HG02840 (cell line): ENCODE measurements at regions not wholly inside any gene's neighbourhood (a gene's known extent, or its start where the extent isn't known, plus 50 kb on each side); places are given as distances from the start of the nearest gene placed in this dataset.
"Not testable (repeated sequence)": the region's sequence is repeated elsewhere in the genome, so short reads cannot be mapped to it uniquely, and the experiment has no call there.

ENCODE experiments used
- ATAC-seq: cut with Tn5 transposase; IDR thresholded peaks from one replicate; pipeline ENCODE4 v1.9.1; 2021; ENCODE audit warnings: mild to moderate bottlenecking, moderate library complexity, moderate number of reproducible peaks; ENCODE audit not compliant: unreplicated experiment, low FRiP score

DNA sequence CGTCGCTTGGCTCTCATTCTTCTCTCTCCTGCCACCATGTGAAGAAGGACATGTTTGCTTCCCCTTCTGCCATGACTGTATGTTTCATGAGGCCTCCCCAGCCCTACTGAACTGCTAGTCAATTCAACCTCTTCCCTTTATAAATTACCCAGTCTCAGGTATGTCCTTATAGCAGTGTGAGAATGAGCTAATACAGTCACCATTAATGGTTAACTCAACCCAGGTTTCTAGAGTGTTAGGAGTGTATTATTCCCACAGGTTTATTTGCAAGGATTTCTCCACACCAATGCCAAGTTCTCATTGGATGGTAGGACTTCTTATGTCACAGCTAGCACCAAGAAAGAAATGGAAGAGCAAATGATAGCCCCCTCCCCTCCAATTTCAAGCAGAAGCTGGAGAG, 71.9 kb downstream of the DYNAP start:
- no peak for ATAC-seq

DNA sequence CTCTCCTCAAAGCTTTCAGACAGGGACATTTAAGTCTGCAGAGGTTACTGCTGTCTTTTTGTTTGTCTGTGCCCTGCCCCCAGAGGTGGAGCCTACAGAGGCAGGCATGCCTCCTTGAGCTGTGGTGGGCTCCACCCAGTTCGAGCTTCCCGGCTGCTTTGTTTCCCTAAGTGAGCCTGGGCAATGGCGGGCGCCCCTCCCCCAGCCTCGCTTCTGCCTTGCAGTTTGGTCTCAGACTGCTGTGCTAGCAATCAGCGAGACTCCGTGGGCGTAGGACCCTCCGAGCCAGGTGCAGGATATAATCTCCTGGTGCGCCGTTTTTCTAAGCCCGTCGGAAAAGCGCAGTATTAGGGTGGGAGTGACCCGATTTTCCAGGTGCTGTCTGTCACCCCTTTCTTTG, 78.7 kb downstream of the DYNAP start:
- ATAC-seq: not testable (repeated sequence)

DNA sequence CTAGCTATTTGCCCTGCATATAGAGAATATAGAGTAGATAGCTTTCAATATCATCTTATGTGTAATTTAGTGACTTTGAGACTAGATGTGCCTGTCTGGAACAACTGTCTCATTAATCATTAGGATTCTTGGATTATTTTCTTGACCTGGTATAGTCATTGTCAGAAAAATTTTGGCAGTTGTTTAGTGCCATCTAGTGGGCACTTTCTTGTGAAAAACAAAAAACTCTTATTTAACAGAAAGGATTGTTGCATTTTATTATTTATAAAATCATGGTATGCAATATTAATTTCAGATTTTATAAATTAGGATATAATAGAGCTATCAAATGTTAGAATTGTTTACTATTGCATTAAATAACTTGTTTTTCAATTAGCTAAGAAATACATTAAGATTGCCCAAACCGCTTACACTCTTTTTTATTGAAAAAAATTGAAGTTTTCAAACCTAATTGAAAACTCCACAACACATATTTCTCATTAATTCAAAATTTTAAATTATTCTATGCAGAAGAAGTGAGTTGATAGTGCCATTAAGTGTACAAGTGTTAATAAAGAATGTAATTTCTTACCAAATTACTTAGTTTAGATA, 80.3 kb downstream of the DYNAP start:
- ATAC-seq: no peak

DNA sequence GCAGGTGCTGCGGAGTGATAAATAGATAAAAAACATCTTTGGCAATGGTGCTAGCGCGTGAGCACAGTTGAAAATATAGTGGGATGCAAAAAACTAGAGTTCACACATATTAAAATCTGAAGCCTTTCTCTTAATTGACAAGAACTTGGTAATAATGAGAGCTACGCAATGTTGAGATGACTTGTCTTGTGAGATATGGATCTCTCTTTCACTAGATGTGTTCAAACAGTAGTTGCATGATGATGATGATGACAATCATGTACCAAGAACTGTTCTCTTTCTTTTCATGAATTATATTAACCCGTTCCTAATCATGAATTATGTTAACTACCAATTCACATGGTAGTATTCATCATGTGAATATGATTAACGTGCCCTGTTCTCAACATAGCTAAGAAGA, 81.1 kb downstream of the DYNAP start:
- ATAC-seq: no peak

DNA sequence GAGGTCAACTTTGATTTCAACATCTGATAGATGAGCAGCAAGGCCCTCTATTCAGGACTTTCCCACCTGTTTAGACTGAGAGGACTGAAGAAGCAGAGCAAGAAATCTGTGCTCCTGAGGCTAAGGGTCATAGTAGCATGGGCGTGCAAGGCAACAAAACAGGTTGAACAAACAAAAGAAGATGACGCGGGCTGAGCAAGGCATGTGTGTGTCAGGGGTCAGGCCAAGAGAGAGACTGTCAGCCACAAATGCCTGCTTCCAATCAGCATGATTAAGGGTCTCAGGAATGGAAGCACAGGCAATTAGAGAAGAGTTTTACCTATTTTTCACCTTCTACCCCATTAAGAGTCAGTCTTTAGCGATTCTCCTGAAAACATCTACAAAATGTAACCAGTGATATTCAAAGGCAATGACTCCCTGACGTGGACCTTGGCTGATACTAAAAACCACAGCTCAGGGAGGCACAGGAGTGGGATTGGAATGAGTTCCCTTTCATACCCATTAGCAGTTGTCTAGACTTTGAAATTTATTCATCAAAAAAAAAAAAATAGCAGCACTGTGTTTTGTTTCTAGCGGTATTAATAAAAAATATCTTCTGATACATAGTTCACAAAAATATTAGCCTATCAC, 81.9 kb downstream of the DYNAP start:
- ATAC-seq: no peak

DNA sequence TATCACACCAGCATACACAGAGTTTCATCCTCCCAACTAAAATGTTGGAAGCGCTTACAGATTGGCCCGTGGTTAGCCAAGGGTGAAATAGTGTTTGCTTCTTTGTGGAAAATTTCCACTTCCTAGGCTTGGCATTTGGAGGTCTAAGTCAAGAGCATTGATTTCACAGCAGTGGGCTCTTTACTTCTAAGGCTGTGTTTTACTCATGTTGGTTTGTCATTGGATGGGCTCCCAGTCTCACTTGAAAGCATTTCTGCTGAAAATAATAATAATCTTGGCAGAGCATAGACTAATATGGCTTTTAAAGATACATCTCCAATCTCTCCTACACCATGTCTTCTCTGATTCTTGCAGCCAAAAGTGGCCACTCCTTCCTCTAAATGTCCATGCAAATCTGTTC, 82.9 kb downstream of the DYNAP start:
- no peak for ATAC-seq

DNA sequence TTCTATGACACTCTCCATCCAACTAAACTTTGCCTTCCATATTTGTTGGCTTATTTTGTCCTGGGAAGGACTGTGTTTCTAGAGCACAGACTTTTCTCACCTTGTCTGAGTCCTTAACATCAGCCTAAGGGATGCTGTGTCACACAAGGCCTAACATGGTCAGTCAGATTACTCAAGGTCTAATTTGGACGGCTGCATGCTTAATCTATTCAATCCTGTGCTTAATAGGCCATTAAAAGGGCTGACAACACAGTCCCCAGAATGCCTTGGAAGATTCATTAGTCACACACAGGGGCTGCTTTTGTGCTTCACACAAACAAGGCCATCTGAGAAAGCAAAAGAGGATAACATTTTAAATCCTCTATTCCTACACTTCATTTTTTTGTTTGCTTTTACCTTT, 84.0 kb downstream of the DYNAP start:
- ATAC-seq: no peak

DNA sequence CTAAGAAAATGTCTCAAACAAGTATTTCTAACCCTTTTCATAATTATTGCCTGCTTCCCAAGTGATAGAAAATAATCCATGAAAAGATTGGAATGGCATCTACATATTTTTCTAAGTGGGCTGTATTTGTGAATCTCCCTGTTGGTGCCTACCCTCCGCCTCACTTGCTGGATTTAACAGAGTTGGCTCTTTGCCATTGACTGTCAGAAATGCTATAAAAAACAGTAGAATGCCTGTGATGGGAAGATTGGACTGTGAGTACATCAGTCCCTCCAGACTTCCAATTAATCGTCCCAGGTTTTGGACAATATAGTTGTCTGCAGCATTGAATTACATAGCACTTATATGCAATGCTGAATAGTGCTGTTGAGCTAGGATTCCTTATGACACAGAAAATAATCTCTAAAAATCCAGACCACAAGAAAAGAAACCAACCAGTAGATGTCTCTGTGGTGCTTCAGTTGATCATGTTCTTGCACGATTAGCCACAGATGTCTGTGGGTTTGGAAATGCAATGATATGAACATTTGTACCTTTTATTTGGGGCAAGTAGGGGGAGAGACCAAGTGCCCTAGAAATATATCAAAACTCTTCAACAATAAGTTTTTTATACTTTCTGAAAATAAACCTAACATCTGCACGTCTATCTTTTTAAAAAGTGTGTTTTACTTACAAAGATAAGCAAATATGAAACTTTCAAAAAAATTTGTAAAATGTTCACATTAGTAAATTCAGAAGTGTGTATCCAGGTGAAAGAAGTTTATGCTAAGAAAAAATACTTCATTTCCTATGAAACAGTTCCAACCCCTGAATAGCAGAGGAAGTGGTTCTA, 88.5 kb downstream of the DYNAP start:
- no peak for ATAC-seq

DNA sequence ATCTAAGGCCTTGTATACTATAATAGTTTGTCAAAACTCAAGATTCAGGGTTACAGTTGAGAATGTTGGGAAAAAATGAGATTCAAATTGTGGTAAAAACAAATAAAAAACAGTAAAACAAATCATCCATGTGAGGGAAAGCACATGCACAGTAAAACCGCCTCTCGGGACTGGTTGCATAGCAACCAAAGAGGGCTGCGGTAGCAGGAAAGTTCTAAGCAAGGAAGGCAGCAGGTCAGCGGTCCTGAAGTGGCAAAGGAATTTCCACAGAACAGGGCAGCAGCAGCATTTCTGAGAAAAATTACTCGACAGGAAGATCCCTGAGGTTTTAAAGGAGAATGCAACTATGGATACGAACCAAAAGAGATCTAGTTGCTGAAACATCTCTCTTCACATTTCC, 93.7 kb downstream of the DYNAP start:
- ATAC-seq: no peak

DNA sequence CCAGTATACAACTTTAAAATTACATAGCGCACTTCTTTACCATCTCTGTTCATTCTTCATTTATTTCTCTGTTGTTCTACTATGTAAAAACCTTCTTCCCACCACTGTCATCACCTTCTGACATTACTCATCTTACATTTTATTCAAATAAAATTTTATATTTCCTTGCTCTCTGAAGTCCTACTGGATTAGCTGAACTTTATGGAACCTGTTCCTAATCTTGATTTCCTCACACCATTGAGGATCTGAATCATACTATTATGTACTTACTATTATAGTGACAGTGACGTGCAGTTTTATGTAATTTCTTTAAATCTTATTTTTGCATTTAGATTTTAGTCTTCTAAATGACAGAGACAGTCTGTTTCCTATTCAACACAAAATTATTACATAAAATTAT, 98.3 kb downstream of the DYNAP start:
- no peak for ATAC-seq

DNA sequence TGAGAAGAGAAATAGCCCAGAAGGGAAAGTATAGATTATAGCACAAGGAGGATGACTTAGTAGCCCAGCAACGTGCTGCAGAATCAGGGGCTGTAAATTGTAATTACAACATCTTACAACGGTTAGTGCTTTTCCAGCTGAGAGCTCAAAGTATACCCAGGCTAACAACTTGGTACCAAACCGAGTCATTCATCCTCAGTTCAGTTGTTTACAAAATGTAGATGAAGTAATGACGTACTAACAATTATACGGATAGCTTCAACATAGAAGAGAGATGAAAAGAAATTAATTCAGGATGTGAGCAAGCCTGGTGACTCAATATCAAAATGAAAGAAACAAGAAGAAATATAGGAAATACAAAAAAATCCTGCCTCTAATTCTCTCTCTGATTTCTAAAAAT, 99.2 kb downstream of the DYNAP start:
- no peak for ATAC-seq

DNA sequence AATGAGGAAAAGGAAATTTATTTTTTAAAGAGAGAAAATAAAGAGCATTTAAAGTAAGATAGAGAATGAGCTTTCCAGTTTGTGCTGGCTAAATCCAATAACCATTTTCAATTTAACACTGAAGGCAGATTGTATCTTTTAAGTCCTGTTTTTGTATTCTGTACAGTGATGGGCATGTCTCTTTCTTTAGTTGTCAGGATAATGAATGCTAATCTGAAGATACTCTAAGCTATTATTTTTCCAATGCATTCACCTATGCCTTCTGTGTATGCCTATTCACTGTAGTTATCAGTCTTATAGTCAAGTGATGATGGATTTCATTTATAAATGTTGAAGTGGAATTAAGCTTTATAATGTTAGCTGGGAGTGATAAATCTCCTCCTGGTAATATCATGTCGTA, 101.4 kb downstream of the DYNAP start:
- ATAC-seq: no peak

DNA sequence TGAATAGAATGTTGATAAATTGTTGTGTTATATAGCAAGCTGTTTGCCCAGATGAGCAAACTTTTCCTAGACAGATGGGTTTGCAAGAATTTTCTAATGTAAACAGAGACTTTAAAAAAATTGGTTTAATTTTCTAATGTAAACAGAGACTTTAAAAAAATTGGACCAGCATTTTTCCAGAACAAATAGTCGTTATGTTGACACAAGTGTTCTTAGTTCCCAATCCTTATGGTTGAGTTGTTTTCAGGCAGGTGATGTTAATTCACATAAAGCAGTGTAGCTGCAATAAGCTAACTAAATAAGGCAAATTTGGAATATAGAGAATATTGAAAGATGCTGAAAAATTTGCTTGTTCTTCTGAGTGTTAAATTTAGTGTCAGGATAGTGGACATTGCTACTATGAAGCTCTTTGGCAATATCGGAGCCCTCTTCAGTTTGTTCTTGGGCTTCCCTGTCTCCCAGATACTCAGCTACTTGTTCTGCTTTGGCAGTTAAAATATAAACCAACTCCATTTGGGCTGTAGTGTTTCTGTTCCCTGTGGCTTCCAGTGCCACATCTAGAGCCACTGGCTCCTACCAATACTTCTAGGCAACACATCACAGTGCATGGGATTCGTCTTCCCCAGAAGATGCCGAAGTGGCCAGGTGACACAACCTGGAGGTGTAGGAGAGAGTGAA, 105.7 kb downstream of the DYNAP start:
- ATAC-seq: no peak

DNA sequence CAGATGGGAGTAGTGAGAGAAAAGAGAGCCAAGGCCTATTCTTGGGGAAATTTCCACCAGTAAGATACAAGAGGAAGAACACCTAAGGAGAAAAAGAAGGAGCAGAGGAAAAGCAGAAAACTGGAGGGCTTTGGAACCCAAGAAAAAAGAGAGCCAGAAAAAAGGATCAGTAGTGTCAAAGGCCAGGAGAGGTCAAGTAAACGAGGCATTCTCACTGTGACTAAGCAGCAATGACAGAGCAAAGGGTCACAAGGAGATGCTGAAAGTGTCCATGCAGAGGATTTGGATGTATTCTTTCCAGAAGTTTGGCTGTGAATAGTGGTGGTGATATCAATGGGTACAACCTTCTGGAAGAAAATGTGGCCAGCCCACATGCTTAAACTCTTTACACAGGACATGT, 109.5 kb downstream of the DYNAP start:
- ATAC-seq: no peak

DNA sequence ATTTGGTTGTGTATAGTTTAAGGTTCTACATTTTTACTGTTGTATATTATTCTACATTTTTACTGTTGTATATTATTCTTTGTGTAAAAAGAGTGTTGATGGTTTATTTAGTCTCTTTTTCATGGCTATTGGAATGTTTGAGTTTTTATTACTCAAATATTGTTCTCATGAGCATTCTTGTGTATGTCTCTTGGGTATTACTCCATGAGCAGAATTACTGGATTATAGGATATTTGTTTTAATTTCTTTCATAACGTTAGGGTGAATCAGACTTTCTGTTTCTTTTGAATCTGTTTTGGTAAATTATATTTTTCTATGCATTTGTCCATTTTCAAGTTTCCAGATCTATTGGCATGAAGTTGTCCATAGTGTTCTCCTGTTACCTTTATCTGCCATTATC, 111.6 kb downstream of the DYNAP start:
- no peak for ATAC-seq

DNA sequence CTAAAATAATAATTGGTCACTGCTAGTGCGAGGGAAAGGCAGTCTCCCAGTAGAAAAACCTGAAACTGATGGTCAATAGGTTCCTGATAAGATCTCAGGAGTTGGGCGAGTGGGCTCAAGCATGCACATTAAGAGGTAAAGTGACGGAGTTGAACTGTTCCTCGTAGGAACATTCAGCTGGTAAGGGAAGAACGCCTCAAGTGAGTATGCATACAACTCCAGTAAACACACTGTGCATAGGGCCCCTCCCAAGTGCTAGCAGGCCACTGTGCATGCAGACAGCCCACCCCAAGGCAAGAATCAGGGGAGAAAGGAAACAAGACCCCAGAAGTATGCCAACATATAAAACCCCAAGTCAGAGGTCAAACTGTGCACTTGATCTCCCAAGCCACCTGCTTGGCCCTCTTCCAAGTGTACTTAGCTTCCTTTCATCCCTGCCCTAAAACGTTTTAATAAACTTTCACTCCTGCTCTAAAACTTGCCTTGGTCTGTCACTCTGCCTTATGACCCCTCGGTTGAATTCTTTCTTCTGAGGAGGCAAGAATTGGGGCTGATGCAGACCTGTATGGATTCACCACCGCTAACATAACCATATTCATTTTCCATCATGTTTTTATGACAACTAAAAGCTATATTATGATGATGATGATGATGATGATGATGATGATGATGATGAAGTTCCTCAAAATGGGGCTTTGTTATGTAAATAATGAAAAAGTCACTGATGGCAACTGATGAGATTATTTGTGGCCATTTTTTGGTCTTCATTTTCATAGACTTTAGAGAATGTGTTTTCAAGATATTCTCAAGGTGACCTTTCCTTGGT, 118.0 kb upstream of the RAB27B start:
- ATAC-seq: no peak

DNA sequence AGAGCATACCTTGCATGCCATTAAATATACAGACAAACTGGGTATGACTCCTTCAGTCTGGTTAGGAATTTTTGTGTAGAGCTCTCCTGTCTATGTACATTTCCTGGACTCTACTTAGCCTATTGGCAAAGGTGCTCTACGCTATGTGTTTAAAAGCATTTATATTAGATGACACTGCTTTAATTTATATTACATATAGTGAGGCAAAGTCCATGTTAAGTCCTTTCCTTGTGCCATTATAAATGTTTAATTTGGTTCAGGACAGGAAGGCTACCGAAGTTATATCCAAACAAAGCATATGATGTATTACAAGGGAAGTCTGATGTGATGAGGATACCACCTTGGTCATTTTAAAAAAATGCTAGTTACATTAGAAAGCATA, 117.4 kb upstream of the RAB27B start:
- no peak for ATAC-seq

DNA sequence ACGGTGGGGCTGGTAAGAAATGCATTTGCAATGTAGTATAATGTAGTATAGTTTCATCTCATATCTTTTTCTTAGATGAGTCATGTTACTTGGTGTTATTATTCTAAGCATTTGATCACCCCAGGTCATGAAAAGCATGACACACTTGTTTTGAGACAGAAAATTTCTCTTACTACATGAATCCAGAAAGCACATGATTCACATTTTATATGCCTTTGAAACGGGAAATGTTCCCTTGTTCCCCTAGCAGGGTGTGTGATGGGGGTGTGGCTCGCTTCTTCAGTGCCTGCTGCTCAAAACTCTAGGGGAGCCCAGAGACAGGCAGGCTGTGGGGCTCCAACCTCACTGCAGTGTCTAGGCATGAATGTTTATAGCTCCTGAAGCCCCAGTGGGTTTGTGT, 116.0 kb upstream of the RAB27B start:
- no peak for ATAC-seq

DNA sequence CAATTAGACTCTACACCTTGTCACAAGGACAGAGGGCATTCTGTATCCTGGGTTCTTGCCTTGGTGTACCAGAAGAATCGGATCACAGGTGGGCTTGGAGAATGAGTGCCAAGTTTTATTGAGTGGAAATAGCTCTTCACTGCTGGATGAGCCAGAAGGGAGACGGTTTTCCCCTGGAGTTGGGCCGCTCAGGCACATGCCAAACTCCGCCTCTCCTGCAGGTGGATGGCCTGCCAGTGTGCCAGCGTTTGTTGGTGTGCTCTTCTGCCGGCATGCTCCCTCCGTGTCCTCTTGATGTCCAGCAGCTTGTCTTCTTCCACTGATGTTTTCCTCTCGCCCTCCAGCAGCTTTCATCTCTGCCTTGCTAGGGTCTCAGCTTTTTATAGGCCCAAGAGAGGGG, 115.5 kb upstream of the RAB27B start:
- no peak for ATAC-seq

DNA sequence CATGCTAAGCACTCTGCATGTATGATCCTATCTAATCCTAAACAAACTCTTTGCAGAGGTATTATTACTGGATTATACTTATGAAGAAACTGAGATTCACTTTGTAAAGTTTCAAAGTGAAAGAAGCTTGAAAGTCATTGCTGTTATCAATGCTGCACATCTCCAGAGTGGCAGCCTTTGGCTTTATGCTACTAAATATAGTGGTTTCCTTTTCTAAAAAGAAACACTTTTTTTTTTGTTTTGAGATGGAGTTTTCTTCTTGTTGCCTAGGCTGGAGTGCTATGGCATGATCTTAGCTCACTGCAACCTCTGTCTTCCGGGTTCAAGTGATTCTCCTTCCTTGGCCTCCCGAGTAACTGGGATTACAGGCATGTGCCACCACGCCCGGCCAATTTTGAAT, 114.9 kb upstream of the RAB27B start:
- no peak for ATAC-seq

DNA sequence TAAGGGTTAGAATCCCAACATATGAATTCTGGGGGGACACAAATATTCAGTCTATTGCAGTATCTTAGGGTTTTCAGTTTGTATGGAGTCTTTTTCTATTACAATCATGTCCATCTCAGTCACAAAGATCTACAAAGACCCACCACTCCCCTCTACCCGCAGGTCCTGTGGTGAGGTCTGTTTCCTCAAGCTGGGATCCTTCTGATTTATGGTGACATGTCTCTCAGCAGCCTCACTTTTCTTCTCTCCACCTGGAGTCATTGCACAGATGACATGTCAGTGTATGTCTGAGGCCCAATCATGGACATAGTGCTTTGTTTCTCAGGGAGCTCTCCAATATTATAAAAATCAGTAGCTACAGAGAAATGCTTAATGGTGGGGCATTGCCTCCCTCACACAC, 113.4 kb upstream of the RAB27B start:
- ATAC-seq: no peak
